ENCODE measurements at regions not wholly inside any gene's neighbourhood (a gene's known extent, or its start where the extent isn't known, plus 50 kb on each side); places are given as distances from the start of the nearest gene placed in this dataset.

GRCh38 chr16:73319261-73319660, 271.3 kb upstream of the ZFHX3 start (continued):
- TF ChIP-seq, protein P1, sequence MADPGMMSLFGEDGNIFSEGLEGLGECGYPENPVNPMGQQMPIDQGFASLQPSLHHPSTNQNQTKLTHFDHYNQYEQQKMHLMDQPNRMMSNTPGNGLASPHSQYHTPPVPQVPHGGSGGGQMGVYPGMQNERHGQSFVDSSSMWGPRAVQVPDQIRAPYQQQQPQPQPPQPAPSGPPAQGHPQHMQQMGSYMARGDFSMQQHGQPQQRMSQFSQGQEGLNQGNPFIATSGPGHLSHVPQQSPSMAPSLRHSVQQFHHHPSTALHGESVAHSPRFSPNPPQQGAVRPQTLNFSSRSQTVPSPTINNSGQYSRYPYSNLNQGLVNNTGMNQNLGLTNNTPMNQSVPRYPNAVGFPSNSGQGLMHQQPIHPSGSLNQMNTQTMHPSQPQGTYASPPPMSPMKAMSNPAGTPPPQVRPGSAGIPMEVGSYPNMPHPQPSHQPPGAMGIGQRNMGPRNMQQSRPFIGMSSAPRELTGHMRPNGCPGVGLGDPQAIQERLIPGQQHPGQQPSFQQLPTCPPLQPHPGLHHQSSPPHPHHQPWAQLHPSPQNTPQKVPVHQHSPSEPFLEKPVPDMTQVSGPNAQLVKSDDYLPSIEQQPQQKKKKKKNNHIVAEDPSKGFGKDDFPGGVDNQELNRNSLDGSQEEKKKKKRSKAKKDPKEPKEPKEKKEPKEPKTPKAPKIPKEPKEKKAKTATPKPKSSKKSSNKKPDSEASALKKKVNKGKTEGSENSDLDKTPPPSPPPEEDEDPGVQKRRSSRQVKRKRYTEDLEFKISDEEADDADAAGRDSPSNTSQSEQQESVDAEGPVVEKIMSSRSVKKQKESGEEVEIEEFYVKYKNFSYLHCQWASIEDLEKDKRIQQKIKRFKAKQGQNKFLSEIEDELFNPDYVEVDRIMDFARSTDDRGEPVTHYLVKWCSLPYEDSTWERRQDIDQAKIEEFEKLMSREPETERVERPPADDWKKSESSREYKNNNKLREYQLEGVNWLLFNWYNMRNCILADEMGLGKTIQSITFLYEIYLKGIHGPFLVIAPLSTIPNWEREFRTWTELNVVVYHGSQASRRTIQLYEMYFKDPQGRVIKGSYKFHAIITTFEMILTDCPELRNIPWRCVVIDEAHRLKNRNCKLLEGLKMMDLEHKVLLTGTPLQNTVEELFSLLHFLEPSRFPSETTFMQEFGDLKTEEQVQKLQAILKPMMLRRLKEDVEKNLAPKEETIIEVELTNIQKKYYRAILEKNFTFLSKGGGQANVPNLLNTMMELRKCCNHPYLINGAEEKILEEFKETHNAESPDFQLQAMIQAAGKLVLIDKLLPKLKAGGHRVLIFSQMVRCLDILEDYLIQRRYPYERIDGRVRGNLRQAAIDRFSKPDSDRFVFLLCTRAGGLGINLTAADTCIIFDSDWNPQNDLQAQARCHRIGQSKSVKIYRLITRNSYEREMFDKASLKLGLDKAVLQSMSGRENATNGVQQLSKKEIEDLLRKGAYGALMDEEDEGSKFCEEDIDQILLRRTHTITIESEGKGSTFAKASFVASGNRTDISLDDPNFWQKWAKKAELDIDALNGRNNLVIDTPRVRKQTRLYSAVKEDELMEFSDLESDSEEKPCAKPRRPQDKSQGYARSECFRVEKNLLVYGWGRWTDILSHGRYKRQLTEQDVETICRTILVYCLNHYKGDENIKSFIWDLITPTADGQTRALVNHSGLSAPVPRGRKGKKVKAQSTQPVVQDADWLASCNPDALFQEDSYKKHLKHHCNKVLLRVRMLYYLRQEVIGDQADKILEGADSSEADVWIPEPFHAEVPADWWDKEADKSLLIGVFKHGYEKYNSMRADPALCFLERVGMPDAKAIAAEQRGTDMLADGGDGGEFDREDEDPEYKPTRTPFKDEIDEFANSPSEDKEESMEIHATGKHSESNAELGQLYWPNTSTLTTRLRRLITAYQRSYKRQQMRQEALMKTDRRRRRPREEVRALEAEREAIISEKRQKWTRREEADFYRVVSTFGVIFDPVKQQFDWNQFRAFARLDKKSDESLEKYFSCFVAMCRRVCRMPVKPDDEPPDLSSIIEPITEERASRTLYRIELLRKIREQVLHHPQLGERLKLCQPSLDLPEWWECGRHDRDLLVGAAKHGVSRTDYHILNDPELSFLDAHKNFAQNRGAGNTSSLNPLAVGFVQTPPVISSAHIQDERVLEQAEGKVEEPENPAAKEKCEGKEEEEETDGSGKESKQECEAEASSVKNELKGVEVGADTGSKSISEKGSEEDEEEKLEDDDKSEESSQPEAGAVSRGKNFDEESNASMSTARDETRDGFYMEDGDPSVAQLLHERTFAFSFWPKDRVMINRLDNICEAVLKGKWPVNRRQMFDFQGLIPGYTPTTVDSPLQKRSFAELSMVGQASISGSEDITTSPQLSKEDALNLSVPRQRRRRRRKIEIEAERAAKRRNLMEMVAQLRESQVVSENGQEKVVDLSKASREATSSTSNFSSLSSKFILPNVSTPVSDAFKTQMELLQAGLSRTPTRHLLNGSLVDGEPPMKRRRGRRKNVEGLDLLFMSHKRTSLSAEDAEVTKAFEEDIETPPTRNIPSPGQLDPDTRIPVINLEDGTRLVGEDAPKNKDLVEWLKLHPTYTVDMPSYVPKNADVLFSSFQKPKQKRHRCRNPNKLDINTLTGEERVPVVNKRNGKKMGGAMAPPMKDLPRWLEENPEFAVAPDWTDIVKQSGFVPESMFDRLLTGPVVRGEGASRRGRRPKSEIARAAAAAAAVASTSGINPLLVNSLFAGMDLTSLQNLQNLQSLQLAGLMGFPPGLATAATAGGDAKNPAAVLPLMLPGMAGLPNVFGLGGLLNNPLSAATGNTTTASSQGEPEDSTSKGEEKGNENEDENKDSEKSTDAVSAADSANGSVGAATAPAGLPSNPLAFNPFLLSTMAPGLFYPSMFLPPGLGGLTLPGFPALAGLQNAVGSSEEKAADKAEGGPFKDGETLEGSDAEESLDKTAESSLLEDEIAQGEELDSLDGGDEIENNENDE (IDR thresholded peaks at IDR 0.05; ENCODE audit: insufficient replicate concordance, low read length) = no peak
- no peak for TF ChIP-seq HDAC6 (IDR thresholded peaks at IDR 0.05; ENCODE audit: low read depth, low read length)
- TF ChIP-seq CHD2 (IDR thresholded peaks at IDR 0.05; ENCODE audit: low read length) = no peak
- no peak for TF ChIP-seq CBX8 (IDR thresholded peaks at IDR 0.05; ENCODE audit: borderline replicate concordance, low read depth, low read length)
- no peak for TF ChIP-seq RFX5 (IDR thresholded peaks at IDR 0.05; ENCODE audit: borderline replicate concordance, low read depth, low read length)
- no peak for TF ChIP-seq TEAD4 (IDR thresholded peaks at IDR 0.05; ENCODE audit: low read depth, low read length)
- no peak for TF ChIP-seq SP1 (IDR thresholded peaks at IDR 0.05; ENCODE audit: low read depth, low read length)
- TF ChIP-seq NRF1 (IDR thresholded peaks at IDR 0.05; ENCODE audit: low read depth, low read length) = no peak
- no peak for TF ChIP-seq USF2 (IDR thresholded peaks at IDR 0.05; ENCODE audit: low read length)
- TF ChIP-seq TBP (IDR thresholded peaks at IDR 0.05; ENCODE audit: low read depth, low read length) = no peak
- TF ChIP-seq RXRA (IDR thresholded peaks at IDR 0.05; ENCODE audit: insufficient read depth, low read depth, low read length) = no peak
- TF ChIP-seq CBX5 (IDR thresholded peaks at IDR 0.05; ENCODE audit: low read depth, low read length) = no peak

Measured in H1 (cell line).